HFFc6 (cell line): ENCODE measurements at regions not wholly inside any gene's neighbourhood (a gene's known extent, or its start where the extent isn't known, plus 50 kb on each side); places are given as distances from the start of the nearest gene placed in this dataset.

Experiments
- DNase-seq: peaks from one replicate; pipeline ENCODE4 v3.0.0-alpha.2; 2018
- H3K27ac Mint-ChIP-seq: 2 replicates; pipeline ENCODE4 v1.8.0; 2020; ENCODE audit warnings: mild to moderate bottlenecking, mixed read lengths
- H3K27me3 Mint-ChIP-seq: 2 replicates; pipeline ENCODE4 v1.8.0; 2021; ENCODE audit warnings: mild to moderate bottlenecking, moderate library complexity, mixed read lengths; ENCODE audit not compliant: insufficient read depth
- H3K36me3 Mint-ChIP-seq: 2 replicates; pipeline ENCODE4 v1.8.0; 2021; ENCODE audit warnings: low read depth, mixed read lengths
- H3K4me1 Mint-ChIP-seq: 2 replicates; pipeline ENCODE4 v1.8.0; 2020; ENCODE audit warnings: low read depth, mixed read lengths
- H3K4me3 Mint-ChIP-seq: 2 replicates; pipeline ENCODE4 v1.8.0; 2020; ENCODE audit warnings: mild to moderate bottlenecking, moderate library complexity, mixed read lengths
- H3K9me3 Mint-ChIP-seq: 2 replicates; pipeline ENCODE4 v1.8.0; 2020; ENCODE audit warnings: mild to moderate bottlenecking, mixed read lengths
- TF ChIP-seq, protein P1 (sequence below): fragments of 200-600 bp; sonication (generic); IDR thresholded peaks from 2 replicates; pipeline ENCODE4 v1.5.0; 2021; ENCODE audit warnings: antibody characterized with exemption, mild to moderate bottlenecking

DNA sequence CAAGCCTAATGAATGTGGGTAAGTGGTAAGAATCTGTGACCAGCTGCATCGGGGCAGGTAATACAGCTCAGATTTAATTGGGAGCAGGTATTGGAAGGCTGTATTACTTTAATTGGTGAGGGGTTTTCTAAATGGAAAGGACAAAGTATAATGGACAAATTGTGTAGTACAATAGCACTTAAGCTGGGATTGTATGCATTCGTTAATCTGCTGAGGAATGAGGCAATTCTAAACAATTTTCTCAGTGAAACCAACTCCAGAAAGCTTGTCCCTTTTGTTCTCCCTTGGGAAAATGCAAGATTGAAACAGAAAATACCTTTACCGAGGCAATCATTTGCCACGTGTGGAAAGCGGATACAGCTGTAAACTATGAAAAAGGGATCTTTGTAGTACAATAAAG, 801.6 kb upstream of the POU3F3 start:
- Mint-ChIP-seq H3K27me3 (no peaks in the 10 kb centered on the region), H3K4me3 (no peak overlapping the region), H3K4me1 (no peaks in the 10 kb centered on the region), H3K27ac (no peak overlapping the region), H3K36me3 (no peaks in the 10 kb centered on the region; the same call in 1 of the 2 replicates), H3K9me3 (peaks cover 34% of the 10 kb centered on the region)
- TF ChIP-seq, protein P1, sequence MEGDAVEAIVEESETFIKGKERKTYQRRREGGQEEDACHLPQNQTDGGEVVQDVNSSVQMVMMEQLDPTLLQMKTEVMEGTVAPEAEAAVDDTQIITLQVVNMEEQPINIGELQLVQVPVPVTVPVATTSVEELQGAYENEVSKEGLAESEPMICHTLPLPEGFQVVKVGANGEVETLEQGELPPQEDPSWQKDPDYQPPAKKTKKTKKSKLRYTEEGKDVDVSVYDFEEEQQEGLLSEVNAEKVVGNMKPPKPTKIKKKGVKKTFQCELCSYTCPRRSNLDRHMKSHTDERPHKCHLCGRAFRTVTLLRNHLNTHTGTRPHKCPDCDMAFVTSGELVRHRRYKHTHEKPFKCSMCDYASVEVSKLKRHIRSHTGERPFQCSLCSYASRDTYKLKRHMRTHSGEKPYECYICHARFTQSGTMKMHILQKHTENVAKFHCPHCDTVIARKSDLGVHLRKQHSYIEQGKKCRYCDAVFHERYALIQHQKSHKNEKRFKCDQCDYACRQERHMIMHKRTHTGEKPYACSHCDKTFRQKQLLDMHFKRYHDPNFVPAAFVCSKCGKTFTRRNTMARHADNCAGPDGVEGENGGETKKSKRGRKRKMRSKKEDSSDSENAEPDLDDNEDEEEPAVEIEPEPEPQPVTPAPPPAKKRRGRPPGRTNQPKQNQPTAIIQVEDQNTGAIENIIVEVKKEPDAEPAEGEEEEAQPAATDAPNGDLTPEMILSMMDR = no peak
- no peak for DNase-seq

DNA sequence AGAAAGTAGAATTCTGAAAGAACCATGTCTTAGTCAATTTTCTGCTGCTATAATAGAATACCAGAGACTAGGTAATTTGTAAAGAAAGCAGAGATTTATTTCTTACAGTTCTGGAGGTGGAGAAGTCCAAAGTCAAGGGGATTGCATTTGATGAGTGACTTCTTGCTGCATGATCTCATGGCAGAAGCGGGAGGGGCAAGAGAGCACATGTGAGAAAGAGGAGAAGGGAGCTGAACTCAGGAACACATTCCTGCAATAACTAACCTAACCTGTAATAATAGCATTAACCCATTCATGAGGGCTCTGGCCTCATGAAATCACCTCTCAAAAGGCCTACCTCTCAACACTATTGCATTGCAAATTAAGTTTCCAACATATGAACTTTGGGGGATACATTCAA, 797.5 kb upstream of the POU3F3 start:
- Mint-ChIP-seq H3K4me1 (no peaks in the 10 kb centered on the region), H3K27me3 (no peaks in the 10 kb centered on the region), H3K4me3 (no peak overlapping the region), H3K36me3 (no peaks in the 10 kb centered on the region), H3K9me3 (peaks cover 39% of the 10 kb centered on the region), H3K27ac (no peak overlapping the region)
- TF ChIP-seq, protein P1 = no peak
- DNase-seq = no peak

DNA sequence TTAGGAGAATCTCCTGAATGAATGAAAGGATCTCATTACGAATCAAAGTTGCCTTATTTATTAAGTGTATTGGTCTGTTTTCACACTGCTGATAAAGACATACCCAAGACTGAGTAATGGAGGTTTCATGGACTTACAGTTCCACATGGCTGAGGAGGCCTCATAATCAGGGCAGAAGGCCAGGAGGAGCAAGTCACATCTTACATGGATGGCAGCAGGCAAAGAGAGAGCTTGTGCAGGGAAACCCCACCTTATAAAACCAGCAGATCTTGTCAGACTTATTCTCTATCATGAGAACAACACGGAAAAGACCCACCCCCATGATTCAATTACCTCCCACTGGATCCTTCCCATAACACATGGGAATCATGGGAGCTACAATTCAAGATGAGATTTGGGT, 785.2 kb upstream of the POU3F3 start:
- H3K36me3 Mint-ChIP-seq = no peaks in the 10 kb centered on the region
- peaks cover 18% of the 10 kb centered on the region for H3K9me3 Mint-ChIP-seq
- no peak overlapping the region for H3K27ac Mint-ChIP-seq
- TF ChIP-seq, protein P1 = no peak
- H3K4me1 Mint-ChIP-seq = no peaks in the 10 kb centered on the region
- no peak overlapping the region for H3K4me3 Mint-ChIP-seq
- no peaks in the 10 kb centered on the region for H3K27me3 Mint-ChIP-seq
- no peak for DNase-seq

DNA sequence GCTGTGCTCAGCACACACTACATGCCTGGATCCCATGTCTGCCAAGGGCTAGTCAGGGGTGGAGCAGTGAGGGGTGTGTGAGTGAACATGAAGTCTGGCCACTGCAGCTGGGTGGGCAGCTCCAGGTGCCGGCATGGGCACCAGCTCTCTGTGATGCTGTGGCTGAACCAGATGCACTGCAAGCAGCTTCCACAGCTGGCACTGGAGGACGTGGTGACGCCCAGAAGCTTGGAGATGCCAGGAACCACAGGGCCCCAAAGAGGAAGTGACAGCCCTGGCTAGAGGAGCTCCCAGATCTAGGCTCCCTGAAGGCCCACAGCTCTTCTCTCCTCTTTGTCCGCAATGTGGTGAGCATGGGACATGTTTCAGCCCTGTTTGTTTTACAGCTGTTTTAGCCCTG, 776.3 kb upstream of the POU3F3 start:
- TF ChIP-seq, protein P1 = no peak
- Mint-ChIP-seq H3K36me3 (no peaks in the 10 kb centered on the region), H3K27ac (no peak overlapping the region), H3K4me1 (no peaks in the 10 kb centered on the region), H3K4me3 (no peak overlapping the region), H3K9me3 (peaks cover 33% of the 10 kb centered on the region), H3K27me3 (no peaks in the 10 kb centered on the region)
- no peak for DNase-seq

DNA sequence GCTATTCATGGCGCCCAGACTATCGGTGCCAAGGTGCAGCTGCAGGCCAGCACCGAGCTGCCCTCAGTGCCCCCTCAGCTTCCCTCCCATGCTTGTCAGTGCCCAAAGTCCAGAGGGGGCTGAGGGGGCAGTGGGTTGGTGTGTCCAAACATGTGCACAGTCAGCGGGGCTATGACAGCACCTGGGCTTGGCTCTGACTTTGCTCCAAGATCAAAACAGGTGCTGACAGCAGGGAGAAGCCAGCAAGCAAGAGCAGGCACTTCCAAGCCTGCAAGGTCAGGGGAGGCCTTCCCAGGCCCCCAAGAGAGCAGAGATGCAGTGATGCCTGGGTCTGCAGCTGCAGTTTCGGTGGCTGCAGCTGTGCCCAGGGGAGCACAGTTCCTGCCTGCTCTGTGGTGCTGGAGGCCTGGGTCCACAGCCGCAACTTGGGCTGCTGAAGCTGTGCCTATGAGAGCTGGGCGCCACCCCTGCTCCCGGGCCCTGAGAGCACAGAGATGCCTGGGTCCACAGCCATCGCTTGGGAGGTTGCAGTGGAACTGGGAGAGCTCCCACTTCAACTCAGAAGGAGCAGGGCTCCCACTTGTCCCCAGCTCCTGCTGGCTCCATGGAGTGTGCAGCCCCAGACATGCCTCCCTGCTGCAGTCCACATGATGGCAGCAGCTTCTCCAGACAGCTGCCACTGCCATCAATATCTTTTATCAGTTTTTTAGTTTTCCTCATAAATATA, 775.3 kb upstream of the POU3F3 start:
- no peak for DNase-seq
- Mint-ChIP-seq H3K27ac (no peak overlapping the region), H3K4me3 (no peak overlapping the region), H3K36me3 (no peaks in the 10 kb centered on the region), H3K27me3 (no peaks in the 10 kb centered on the region), H3K9me3 (peaks cover 42% of the 10 kb centered on the region), H3K4me1 (no peaks in the 10 kb centered on the region)
- TF ChIP-seq, protein P1 = no peak
